GM21576 (cell line): ENCODE measurements at regions not wholly inside any gene's neighbourhood (a gene's known extent, or its start where the extent isn't known, plus 50 kb on each side); places are given as distances from the start of the nearest gene placed in this dataset.

ENCODE experiments used
- ATAC-seq: cut with Tn5 transposase; IDR thresholded peaks from one replicate; pipeline ENCODE4 v1.9.1; 2021; ENCODE audit warnings: mild to moderate bottlenecking, moderate library complexity; ENCODE audit not compliant: unreplicated experiment

GRCh38 chr2:19750136-19750535 is 151.6 kb downstream of the TTC32 start:
- ATAC-seq: no peak

- ATAC-seq: no peak
Measured at GRCh38 chr2:19749507-19749836, 152.3 kb downstream of the TTC32 start.

DNA sequence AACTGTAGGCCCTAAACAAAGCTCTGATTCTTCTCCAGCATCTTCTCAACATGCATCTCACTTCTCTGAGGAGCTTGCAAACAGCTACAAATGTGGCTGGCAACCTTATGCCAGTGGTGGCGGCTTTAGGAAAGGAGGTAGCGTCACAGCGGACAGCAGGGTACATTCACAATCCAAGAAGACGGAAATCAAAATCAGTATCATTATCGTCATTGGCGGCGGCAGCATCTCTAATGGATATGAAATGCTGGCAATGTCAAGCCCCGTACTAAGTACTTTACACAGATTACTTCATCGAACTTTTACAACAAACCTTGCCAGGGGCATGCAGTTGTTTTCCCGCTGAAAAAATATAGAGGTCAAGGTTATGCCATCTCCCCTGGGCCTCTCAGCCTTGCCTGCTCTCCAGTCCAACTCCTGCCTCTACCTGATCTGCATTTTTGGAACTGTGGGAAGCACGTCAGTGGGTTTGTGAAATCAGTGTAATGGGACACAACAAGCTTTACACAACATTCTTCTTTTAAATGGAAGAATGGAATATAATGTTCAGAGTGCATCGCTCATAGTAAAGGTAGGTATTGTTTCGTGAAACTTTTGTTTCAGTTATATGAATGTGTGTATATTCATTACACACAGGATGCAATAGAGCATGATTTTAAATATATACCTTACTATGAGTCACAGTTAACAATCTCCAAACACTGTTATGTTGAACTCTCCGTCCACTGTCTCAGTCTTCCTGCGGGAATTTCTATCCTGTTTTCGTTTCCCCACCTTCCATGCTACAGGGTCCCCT is 152.9 kb downstream of the TTC32 start:
- ATAC-seq: no peak

DNA sequence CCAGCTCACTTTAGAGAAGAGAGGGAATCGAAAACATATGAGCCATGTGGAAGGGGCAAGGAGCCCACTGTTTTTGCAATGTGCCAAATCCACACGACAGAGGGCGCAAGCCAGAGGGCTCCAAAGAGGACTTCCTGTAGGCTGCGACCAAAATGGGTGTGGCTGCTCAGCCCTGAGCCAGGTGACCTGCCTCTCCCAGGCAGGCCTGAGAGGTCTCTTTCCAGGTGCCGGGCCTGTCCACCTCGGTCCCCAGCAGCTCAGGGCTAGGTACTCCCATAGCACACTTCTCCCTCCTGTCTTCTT is 153.8 kb downstream of the TTC32 start:
- no peak for ATAC-seq

- no peak for ATAC-seq
Measured at GRCh38 chr2:19747310-19748072, 154.3 kb downstream of the TTC32 start.

DNA sequence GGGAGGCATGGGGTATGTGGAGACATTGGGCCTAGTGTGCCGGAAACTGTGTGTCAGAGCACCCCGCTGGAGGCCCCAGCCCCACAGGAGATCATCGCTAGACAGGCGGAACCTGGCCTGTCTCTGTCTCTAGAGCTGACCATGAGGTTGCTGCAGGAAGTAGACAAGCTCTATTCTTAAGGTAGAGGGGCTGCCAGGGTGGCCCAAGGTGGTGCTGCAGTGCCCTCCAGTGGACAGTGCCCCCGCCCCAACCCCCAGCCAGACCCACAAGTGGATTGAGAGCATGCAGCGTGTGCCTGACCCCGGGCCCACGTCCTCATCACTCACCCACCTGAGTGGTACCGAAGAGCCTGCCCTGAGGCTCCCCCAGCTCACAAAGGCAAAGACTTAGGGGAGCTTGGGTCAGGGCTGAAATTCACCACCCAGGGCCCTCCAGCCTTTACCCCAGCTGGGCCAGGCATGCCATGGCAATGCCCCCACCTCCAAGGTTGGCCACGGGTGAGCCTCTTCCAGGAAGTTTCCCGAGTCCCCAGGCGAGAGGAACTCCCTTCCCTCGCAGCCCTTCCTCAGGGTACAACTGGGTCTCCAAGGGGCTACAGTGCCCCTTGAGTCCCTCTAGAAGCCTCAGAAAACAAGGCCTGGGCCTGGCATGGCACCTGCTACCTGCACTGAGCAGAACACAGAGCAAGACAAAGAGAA is 155.0 kb downstream of the TTC32 start:
- no peak for ATAC-seq

DNA sequence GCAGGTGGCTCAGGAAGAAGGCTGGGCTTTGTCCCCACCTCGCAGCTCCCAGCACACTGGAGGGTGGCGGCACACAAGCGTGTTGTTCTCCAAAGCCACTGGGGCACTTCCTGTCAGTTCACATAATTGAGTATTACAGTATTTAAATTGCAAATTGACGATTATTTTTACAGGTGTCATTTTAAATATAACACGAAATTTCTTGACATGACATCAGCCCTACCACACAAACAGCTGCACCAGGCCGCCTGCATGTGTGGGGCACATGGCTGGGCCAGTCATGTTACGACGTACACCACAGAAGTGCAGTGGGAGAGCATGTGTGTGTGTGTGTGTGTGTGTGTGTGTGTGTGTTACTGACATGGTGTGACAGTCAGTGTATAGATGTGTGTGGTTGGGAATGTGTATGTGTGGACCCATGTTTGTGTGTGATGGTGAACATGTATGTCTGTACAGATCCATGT is 155.6 kb downstream of the TTC32 start:
- ATAC-seq: no peak

GRCh38 chr2:19745318-19746136 is 156.3 kb downstream of the TTC32 start:
- ATAC-seq: no peak

GRCh38 chr2:19744456-19745199 is 157.2 kb downstream of the TTC32 start:
- ATAC-seq: no peak

GRCh38 chr2:19743641-19744040 is 158.1 kb downstream of the TTC32 start:
- ATAC-seq: no peak

DNA sequence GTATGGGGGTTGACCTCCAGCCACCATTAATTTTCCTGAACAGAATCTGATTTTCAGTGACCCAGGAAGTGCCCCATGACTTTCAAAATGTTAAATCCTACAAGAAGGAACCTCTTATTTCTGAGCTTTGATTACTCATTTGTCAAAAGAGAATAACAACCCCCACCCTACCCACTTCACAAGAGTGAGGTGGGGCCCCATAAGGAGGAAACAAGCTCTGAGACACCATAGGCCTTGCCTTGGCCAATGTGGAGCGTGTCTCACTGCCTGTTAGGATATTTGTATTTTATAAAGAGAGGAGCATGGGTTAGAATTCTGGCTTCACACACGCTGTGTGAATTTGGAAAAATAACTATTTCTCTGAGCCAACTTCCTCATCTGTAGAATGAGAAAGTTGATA is 158.9 kb downstream of the TTC32 start:
- ATAC-seq: no peak

DNA sequence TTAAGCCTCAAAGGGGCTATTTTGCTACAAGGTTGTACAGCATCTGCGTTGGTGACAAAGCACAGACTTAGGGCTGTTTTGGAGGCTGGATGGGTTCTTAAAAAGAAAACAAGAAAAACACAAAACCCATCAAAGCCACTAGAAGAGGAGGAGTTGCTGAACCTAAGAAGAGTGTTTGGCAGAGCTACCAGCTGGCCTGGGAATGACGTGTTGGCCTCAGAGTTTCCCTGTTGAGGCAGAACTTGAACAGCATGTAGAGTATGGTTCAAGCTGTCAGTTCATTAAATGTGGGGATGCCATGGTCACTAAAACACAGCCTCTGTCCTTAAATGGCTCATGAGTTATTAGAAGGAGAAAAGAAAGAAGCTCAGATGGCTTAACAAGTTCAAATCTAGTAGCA is 162.5 kb downstream of the TTC32 start:
- no peak for ATAC-seq

DNA sequence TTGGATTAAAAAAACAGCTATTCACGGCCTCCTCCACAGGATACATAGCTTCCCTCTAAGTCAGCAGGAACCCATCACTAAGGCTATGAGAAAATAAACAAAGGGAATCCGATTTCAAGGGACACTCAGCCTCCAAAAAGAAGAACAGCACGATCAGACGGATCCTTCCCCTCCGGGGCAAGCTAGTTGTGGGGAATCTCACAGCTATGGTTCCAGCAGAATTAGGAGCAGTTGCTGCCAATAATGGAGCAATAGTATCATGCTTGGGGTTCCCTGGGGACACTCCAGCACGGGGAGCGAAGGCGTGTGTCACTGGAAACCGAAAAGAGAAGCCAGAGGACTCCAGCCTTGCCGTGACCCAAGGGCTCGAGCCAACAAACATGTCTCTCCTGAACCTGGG is 163.1 kb downstream of the TTC32 start:
- ATAC-seq: no peak

DNA sequence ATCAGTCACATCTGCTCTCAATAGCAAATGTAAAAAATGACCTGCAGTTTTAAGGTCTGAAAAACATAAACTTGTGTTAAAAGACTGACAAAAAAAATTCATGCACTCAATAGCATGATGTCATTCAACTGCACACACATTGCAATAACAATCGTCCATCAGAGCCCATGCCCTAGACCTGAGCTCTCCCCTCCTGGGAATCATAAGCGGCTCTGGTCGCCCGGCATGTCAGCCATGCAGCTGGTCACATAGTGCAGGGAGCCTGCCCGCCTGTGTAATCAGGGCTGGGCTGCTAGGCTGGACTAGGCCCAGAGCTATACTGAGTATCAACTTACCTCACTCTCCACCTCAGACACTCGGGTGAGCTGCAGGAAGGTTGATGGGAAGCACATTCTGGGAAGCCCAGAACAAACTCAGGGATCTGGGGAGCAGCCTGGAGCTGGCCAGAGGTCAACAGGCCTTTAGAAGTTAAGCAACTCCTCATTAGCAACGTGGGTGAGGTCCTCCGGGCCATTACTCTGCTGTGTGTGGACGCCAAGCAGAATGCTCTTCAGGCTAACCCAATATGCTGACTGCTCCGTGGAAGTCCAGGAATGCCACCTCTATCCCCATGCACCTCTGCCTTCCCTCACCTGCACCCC is 165.5 kb downstream of the TTC32 start:
- no peak for ATAC-seq

DNA sequence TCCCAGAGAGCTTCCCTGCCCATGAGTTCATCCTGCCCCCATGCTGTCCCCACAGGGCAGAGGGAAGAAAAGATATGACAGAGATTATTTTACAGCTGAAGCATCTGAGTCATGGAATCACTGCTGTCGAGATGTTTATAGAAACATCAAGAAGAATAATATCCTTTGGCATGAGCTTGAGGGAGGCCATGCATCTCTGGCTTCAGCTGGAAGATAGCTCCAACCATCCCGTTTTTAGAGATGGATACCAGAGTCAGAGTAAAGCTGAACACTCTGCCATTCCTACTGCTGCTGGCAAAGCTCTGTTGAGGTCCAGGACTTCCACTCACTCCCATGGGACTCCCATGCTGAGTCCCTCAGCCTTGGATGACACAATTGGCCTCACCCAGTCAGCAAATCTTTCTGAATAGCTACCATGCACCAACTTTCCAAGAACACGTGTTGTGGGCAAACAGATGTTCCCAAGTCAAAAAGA is 167.8 kb downstream of the TTC32 start:
- ATAC-seq: no peak

DNA sequence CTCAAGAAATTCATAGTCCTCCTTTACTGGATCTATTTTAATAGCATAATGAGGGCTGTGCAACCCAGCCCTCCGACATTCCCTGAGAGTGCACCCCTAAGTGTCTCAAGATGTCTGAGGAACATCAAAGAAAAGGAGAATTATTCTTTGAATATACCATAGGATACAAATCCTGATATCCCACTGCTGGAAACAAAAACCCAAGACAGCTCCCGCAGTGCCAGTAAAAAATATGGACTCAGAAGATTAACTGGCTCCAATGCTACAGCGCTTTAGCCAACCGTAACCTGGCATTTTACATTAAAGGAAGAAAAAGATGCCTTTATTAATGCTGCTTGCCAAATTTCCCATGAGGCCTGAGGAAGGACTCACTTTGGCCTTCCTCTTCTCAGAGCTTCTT is 168.4 kb downstream of the TTC32 start:
- no peak for ATAC-seq

DNA sequence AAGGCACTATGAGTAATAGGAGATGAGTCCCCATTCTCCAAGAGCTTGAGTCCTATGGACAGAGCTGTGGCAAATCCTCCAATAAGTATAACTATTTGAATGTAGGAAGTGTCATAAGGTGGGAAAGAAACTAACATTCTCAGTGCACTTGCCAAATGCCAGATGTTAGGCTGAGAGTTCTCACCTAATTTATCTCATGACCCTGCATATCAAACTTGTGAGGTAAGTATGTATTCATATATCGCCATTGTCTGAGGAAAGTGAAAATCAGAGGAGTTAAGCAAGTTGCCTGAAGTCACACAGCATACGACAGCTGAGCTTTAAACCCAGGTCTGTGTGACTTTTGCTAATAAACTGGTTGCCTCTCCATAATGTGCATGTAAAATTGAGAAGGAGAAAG is 169.5 kb downstream of the TTC32 start:
- ATAC-seq: no peak

DNA sequence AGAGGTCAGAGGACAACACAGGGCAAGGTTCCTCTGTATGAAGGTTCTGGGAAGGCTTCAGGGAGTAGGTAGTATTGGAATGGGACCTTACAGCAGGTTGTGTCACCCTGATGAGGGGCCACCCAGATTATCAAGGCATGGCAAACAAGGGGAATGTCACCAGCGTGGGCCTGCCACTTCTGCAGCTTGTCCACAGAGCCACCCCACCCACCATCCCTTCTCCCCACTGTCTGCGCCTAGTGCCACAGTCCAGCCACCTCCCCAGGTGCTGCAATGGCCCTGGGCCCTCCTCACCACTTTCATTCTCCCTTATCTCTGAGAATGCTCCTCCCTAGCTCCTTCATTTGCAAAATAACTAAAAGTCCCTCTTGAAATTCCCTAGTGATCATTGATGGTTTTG is 170.3 kb downstream of the TTC32 start:
- ATAC-seq: no peak

- ATAC-seq: no peak
Measured at GRCh38 chr2:19731037-19731436, 170.7 kb downstream of the TTC32 start.

- no peak for ATAC-seq
Measured at GRCh38 chr2:19728125-19728524, 173.7 kb downstream of the TTC32 start.
